ENCODE measurements at regions not wholly inside any gene's neighbourhood (a gene's known extent, or its start where the extent isn't known, plus 50 kb on each side); places are given as distances from the start of the nearest gene placed in this dataset.
"Not testable (repeated sequence)": the region's sequence is repeated elsewhere in the genome, so short reads cannot be mapped to it uniquely, and the experiment has no call there.

GRCh38 chr6:18527836-18528743, 140.9 kb downstream of the RNF144B start:
- no peak for DNase-seq

- DNase-seq: no peak
Measured at GRCh38 chr6:18530201-18530600, 143.1 kb downstream of the RNF144B start.

GRCh38 chr6:18532139-18532538, 145.0 kb downstream of the RNF144B start:
- no peak for DNase-seq

GRCh38 chr6:18533793-18534192, 146.6 kb downstream of the RNF144B start:
- no peak for DNase-seq

GRCh38 chr6:18536591-18537055, 149.5 kb downstream of the RNF144B start:
- no peak for DNase-seq

- no peak for DNase-seq
Measured at GRCh38 chr6:18538315-18538714, 151.2 kb downstream of the RNF144B start.

- DNase-seq: no peak
Measured at GRCh38 chr6:18543051-18543450, 155.9 kb downstream of the RNF144B start.

- not testable (repeated sequence) for DNase-seq
Measured at GRCh38 chr6:18545142-18545541, 158.0 kb downstream of the RNF144B start.

GRCh38 chr6:18545726-18546125, 158.6 kb downstream of the RNF144B start:
- no peak for DNase-seq

- no peak for DNase-seq
Measured at GRCh38 chr6:18550119-18550518, 163.0 kb downstream of the RNF144B start.

- no peak for DNase-seq
Measured at GRCh38 chr6:18551228-18551627, 164.1 kb downstream of the RNF144B start.

- DNase-seq: no peak
Measured at GRCh38 chr6:18555750-18556149, 168.6 kb downstream of the RNF144B start.

- no peak for DNase-seq
Measured at GRCh38 chr6:18561037-18561750, 174.0 kb downstream of the RNF144B start.

GRCh38 chr6:18562726-18563125, 175.6 kb downstream of the RNF144B start:
- DNase-seq: no peak

GRCh38 chr6:18564775-18565174, 177.6 kb downstream of the RNF144B start:
- no peak for DNase-seq

GRCh38 chr6:18565231-18565630, 178.1 kb downstream of the RNF144B start:
- no peak for DNase-seq

GRCh38 chr6:18567380-18567779, 180.2 kb downstream of the RNF144B start:
- no peak for DNase-seq

GRCh38 chr6:18577491-18577890, 190.3 kb downstream of the RNF144B start:
- no peak for DNase-seq

- no peak for DNase-seq
Measured at GRCh38 chr6:18579166-18579565, 192.0 kb downstream of the RNF144B start.

- no peak for DNase-seq
Measured at GRCh38 chr6:18579869-18580268, 192.7 kb downstream of the RNF144B start.

GRCh38 chr6:18584372-18584771, 197.2 kb downstream of the RNF144B start:
- no peak for DNase-seq

- peak; percentile 4 for DNase-seq
Measured at GRCh38 chr6:18585032-18585573, 198.0 kb downstream of the RNF144B start.

- DNase-seq: no peak
Measured at GRCh38 chr6:18586133-18586532, 199.0 kb downstream of the RNF144B start.
